GM13977 (cell line): ENCODE measurements at regions not wholly inside any gene's neighbourhood (a gene's known extent, or its start where the extent isn't known, plus 50 kb on each side); places are given as distances from the start of the nearest gene placed in this dataset.

Experiments
- DNase-seq: peaks from one replicate; pipeline ENCODE4 v3.0.0; 2012; ENCODE audit warnings: low spot score
- CTCF ChIP-seq: IDR thresholded peaks from 2 replicates; pipeline ENCODE4 v1.5.1; 2012; ENCODE audit warnings: mild to moderate bottlenecking, control low read depth; ENCODE audit not compliant: insufficient read depth; ENCODE audit errors: extremely low read depth, missing control alignments
- in situ Hi-C: fragments of 300-500 bp; cut with MboI; formaldehyde crosslinking; loops from one replicate; pipeline ENCODE4 v1.12.0; 2022; ENCODE audit warnings: low sequenced_read_pairs, low pct_unique_long_range_greater_than_20kb, mixed read lengths, inconsistent platforms; ENCODE audit not compliant: unreplicated experiment

- in situ Hi-C loops = no loop called here
- no peak for TF ChIP-seq CTCF
- DNase-seq = no peak
Measured at GRCh38 chr2:107469437-107469995, 357.2 kb upstream of the RGPD4 start.

GRCh38 chr2:107473150-107473549, 353.5 kb upstream of the RGPD4 start:
- no peak for TF ChIP-seq CTCF
- no peak for DNase-seq
- in situ Hi-C loops = no loop called here

GRCh38 chr2:107475859-107476258, 350.8 kb upstream of the RGPD4 start:
- no peak for DNase-seq
- TF ChIP-seq CTCF = no peak
- in situ Hi-C loops = no loop called here

GRCh38 chr2:107502539-107502938, 324.2 kb upstream of the RGPD4 start:
- no peak for DNase-seq
- no peak for TF ChIP-seq CTCF
- in situ Hi-C loops = no loop called here

- DNase-seq = no peak
- in situ Hi-C loops = no loop called here
Measured at GRCh38 chr2:107511970-107512789, 314.5 kb upstream of the RGPD4 start.

GRCh38 chr2:107525406-107525805, 301.3 kb upstream of the RGPD4 start:
- DNase-seq = no peak
- TF ChIP-seq CTCF = no peak
- in situ Hi-C loops = no loop called here

More at GRCh38 chr2:107511970-107512789, 314.5 kb upstream of the RGPD4 start:
- no peak for TF ChIP-seq CTCF
